Muscle of arm (tissue), 1 donor: ENCODE measurements at regions not wholly inside any gene's neighbourhood (a gene's known extent, or its start where the extent isn't known, plus 50 kb on each side); places are given as distances from the start of the nearest gene placed in this dataset.

Source experiments
- DNase-seq: peaks from one replicate; pipeline ENCODE4 v3.0.0-alpha.2; 2013

DNA sequence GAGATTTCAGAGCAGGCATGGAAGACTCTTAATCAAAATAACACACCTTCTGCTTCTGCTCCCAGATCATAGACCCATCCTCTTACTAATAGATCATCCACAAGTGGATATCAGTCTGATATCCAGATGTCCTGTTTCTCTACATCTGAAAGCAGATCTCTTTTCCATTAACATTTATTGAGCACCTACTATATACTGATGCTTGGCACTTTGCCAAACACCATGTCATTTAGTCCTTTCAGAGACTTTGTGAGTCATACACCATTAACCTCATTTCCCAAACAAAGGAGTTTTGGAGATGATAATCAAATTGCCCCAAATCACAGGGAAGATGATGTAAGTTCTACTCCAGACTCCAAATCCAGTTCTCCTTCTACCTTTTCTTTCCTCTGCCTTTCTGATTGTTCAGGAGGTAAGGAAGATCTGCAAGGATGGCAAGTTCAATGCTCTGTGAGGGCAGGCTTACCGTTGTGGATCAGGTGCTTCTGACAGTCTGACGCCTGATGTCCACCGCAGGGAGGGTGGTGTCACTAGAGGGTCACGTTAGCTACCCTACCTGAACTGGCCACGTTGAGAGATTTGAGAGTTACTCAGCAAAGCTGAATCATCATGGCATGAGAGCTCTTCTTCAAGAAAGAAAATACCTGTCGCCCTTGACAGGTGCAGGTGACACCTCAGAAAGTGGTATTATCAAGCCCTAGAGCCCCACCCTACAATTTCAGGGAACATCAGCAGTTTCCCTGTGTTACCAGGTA is 269.6 kb upstream of the ZMIZ1 start:
- no peak for DNase-seq

DNA sequence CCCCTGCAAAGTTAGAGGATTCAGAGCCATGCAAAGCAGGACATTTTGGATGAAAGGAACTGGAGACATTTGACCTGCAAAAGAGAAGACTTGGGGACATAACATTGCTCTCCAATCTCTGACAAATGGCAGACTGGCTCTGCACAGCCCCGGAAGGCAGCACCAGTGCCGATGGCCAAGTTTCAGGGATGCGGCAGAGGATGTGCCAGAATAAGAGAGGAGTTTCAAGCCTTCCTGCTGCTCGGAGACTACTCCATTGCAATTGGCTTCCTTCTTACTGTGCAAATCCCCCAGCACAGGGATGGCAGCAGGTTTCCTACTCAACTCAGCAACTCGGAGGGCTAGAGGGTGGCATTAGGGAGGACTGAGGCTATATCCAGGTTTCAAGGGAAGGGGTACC is 268.8 kb upstream of the ZMIZ1 start:
- DNase-seq, result no peak

DNA sequence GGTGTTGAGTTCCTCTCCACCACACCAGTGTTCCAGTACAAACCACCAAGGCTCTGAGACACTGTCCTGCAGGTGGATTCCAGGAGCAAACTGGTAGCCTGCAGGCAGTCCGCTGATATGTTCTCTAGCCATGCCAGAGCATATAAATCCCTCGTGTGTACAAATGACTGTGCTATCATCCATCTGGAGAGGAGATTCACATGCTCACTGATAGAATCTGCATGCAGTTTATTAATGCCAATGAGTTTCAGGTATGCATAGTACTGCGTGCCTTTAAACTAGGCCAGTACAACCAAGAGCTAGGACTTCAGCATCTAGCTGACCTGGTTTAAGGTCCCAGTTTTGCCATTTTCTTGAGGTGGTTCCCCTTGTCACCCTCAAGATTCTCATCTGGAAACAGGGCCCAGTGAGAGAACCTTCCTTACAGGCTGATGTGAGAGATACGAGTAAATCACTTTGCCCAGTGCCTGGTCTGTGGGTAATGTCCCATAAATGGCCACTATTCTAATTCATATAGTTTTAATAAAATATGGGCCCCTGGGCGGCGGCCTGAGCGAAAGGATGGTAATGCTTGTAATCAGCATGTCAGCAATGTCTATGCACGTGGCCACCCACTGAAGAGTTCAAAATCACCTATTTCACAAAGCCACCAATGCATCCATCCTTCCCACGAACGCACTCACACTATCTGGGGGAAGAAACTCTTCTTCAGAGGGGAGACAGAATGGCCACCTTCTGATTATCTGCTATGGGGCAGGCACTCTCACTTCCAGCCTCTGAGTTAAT is 268.0 kb upstream of the ZMIZ1 start:
- no peak for DNase-seq

DNA sequence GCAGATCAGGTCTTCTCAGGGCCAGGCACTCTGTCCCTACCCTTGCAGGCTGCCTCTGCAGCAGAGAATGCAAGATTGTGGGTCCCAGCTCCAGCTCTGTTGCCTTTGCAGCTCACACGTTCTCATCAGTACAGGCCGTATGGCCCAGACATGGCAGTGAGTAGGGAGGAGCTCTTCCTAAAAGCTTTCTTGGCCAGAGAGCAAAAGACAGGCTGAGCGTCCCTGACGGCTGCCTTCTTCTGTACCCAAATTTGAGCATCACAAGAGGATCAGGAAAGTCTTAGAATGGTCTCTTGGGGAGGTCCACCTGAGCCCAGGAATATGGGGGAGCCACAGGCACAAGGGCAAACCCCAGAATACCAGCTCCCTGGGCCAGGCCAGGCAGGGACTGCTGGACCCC is 266.3 kb upstream of the ZMIZ1 start:
- peak; percentile 45 for DNase-seq

DNA sequence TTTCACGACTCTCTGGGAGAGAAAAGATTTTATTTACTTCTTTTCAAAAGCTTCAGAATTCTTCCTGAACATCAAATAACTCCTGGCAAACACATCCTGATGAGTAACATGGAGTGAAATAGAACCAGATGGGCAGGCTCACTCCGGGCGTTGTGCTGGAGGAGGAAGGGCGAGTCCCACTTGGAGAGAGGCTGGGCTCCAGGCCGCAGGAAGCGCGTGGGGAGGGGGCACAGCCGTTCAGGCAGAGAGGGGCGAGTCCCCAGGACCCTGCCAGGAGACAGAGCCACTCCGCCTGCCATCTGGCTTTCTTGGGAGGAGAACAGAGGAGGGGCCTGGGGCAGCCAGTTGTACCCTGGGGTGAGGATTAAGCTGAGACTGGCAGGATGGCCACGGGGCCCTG is 265.9 kb upstream of the ZMIZ1 start:
- peak; percentile 80 for DNase-seq

DNA sequence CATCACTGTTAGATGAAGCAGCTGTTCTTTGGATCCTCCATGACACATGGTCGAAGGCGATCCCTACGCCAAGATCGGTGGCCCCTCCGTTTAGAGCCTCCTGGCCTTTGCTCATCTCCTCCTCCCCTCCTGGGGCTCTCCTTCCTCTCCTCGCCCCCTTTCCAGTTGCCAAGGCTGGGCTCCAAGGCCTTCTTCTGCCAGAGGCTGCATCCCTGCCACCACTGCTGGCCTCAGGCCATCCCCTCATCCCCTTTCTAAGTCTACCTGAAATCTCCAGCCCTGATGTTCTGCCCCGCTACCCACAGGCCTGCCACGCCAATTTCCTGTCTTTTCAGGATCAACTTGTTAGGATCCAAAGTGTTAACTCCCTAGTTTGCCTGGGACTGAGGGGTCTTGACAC is 265.1 kb upstream of the ZMIZ1 start:
- DNase-seq, result no peak

DNA sequence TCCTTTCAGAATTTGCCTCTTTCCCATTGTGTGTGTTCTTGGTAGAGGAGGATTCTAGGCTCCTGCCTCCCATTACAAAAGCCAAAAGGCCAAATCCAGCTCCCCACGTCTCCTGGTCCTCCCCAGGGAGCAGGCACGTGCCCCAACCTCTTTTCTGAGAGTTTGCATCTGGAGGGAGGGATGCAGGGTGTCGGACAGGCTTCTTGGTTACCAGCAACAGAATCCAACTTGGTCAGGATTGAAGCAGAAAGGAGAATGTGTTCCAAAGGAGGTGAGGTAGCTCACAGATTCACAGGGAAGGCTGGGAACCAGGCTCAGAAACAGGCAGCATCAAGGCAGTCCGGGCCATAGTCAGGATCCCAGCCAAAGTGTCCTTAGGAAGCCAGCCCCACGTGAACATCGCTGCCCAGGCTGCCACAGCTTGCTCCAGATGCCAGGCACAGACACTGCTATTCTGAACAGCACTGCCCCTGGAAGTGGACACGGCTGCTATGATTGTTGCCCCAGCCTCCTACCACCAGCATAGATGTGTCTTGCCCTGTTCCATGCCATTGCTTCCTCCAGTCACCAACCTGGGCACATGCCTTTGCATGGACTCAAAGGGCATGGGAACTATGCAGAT is 264.2 kb upstream of the ZMIZ1 start:
- DNase-seq, result peak; percentile 41

DNA sequence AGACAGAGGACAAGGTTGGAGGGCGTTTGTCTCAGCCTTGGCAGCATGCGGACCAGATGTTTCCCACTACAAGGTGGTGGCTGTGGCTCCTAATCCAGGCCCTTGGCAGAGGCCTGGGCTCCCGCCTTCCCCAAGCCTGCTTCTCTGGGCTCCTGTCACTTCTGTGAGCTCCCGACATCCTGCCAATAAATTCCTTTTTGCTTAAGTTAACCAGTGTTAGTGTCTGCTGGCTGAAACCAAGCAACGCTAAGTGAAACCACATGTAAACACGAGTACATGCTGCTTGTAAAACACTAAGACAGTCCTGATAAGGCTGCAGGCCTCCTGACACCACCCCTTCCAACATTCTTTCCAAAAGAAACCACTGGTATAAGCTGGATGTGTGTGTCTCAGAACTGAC is 263.6 kb upstream of the ZMIZ1 start:
- peak; percentile 93 for DNase-seq

DNA sequence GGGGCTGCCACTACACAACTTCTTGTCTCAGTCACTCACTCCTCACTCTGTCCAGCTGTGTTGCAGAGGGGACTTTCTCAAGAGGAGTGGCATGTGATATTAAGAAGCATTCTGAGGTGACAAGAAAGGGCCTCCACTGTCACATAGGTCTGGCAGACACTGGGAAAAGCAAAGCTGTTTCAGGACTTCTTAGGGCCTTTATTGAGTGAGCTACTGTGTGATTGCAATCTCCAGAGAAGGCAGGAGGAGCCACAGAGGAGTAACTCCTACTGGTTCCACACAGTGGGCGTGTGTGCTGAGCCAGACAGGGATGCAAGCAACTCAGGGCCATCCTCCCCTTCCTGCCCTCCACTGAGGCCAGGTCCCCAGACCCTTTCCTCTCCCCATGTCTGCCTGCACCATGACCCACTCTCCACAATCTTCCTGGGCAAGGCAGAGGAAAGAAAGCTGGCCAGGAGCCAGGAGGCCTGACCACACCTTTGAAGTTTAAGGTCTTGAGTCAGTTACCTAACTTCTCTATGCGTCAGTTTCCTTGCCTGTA is 262.0 kb upstream of the ZMIZ1 start:
- DNase-seq, result no peak

DNA sequence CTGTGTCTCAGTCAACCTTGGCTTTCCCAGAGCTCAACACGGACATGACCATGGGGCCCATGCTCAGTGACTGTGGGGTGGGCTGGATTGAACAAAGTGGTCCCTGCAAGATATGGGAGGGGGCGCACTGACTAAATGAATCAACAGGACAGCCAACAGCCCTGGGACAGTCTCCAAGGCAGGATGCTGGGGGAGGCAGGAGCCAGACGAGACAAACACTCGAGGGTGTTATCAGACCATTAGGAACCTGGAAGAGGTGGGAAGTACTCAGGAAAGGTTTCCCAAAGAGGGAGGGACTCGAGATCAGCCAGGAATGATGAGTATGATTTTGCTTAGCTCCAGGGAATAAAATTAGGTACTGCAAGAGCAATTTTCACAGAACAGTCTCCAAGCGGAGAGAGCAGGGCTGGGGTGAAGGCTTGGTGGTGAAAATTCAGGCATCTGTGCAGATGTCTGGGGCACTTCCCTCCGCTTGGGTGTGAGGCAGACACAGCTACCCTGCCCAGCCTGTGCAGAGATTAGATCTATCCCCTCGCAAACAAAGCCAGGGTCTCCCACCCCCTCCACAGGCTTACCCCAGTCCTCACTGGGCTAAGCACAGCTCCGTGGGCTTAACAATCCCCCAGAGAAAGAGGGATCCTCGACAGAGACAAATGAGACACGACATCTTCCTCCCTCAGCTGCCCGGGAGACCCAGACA is 261.1 kb upstream of the ZMIZ1 start:
- no peak for DNase-seq

DNA sequence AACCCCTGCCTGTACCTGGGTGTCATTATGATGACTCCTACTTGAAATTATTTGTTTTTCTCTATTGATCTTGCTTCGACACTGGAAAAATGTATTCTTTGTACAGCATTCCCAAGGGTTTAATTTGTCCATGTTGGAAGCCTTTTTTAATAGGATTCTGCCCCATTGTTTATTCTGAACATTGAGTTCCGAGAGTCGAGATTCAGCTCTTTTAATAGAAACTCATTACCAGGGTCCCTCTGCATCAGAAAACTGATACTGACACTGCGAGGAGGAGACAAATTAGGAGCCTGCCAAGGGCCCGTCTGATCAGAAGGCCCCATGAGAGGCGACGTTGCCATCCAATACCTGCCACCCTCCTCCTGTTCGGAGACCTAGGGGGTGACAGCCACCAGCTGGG is 260.5 kb upstream of the ZMIZ1 start:
- DNase-seq, result no peak

DNA sequence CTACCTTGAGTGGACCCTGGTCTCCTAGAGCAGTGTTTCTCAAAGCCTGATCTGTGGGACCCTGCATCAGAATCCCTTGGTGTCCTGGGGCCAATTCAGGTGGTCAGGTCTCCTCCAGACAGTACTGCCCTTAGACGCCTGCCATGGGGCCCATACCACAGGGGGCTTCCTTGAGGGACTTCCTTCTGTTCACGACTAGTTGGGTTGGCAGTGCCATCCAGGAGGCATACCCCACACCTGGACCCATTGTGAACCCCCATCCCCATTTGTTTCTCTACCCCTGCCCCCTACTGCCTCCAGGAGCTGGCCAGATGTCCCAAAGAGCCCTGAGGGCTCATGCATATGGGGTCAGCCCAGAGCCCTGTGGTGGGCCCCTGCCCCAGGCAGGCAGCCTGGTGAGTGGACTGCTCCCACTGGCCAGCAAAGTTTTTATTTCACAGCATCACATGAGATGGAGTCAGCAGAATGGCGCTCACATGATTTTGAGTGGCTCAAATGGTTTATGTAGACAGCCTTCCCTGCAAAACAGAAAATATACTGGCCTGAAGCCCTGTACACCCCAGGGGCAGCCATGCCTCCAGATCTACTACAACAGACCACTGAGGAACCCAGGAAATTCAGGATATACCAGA is 259.9 kb upstream of the ZMIZ1 start:
- DNase-seq, result no peak

DNA sequence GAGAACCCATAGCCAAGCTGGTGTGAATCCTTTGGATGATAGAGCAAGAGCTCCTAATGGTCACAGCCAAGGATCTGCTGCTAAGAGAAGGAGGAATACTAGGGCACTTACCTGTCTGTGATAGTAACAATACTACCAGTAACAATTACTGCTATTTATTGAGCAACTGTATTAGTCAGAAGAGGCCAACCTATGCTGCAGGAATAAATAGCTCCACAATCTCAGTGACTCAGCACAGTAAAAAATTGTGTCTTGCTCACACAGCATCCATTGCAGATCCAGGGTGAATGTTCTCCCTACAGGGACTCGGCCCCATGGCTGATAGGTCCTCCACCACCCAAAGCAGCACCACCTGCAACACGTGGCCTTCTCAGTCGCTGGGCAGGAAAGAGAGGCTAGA is 257.6 kb upstream of the ZMIZ1 start:
- DNase-seq, result no peak

DNA sequence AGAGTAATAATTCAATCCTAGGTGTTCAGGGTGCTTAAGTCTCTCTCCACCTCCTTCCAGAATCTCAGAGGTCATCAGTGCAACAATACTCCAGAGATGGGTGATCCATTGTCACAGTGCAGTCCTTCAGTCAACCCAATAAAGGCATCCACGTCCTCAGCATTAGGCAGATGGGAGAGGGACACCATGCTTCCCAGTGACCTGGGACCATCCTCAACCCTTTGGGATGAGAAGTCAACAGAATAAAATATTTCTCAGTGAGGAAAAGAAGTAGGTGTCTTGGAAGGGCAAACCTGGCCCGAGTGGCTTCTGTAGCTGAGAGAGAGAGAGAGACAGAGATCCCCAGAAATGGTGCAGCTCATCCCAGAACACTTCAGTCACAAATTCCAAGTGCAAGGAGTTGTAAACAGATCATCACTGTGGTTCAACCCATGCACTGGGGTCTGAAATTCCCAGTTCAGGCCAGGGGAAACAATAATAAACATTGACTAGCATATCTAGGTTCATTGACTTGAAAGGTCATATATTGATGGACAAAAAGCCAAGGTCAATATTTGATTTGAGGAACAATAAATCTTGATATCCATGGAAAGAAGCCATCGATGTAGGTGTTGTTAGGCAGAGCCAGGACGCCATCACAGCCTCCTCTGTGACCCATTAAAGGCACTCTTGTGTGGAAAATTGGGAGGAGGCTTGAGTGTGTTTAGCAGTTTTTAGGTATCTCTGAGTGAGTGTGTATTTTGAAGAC is 256.0 kb upstream of the ZMIZ1 start:
- DNase-seq, result no peak

DNA sequence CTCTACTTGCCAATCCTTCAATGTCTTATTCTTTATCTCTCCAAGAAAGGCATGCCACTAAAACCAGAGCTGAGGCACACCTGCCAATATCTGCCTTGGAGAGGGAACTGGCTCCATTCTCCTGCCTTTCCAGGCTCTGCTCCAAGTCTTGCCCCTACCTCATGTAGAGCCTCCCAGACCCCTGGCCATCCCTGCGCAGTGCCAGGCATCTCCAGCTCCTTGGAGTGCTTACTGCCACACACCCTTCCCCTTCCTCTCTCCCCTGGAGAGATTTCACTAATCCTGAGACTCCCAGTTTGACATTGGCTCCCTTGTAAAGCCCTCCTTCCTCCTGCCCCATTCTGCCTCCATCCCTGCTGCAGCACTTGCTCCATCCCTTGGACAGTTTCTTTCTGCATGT is 255.2 kb upstream of the ZMIZ1 start:
- no peak for DNase-seq

DNA sequence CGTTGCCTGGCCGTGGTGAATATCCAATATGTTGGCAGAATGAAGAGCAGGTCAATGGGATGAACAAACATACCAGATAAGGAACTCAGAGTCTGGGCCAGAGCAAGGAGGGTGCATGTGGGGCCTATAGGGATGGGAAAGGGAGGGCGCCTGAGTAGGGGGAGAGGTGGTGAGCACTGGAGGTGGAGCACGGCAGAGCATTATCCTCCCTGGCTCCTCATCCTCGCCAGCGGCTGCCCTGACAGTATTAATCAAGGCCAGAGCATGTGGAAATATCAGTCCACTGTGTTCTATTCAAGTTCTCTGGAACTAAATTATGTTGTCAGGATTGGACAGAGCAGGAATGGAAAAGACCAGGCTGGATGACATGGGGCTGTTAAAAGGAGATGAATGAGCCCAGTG is 254.8 kb upstream of the ZMIZ1 start:
- no peak for DNase-seq

DNA sequence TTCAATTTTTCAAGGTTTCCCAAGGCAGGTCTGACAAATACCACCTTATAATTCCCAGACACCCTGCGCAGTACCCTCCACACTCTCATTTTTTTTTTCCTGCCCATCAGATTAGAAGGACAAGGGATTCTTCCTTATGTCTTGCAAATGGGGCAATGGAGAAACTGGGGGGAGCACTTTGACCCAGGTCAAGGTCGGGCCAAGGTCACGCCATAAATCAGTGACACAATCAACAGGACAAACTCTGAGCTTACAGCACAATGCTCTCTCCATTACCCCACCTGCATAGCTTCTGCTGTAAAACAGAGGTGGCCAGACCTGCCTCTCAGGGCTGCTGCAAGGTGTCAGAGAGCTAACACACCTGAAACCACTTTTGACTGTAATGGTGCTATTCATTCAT is 254.4 kb upstream of the ZMIZ1 start:
- DNase-seq, result no peak

DNA sequence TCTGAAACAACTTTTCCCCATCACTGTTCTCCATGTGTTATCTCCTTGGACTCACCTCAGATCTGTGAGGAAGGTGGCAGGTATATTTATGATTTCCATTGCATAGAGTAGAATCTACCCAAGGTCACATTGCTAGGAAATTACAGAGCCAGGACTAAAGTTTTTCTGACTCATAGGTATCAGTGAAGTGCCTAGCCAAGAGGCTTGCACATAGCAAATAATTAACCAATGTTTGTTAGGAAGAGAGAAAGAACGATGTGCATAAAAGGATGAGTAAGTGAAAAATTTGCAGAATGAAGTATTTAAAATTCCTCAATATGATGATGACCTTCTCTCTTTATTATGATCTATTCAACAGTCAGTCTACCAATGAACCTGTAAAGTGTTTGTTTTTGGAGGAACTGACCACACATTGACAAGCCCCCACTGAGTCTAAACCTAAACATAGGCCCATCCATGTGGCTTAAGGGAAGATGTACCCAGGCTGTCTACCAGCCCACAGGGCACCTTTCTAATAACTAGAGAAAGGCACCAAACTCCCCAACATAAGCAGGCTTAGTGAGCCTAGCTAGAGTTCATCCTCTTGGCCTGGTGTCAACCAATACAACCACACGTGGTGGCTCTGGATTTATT is 252.9 kb upstream of the ZMIZ1 start:
- DNase-seq, result no peak

DNA sequence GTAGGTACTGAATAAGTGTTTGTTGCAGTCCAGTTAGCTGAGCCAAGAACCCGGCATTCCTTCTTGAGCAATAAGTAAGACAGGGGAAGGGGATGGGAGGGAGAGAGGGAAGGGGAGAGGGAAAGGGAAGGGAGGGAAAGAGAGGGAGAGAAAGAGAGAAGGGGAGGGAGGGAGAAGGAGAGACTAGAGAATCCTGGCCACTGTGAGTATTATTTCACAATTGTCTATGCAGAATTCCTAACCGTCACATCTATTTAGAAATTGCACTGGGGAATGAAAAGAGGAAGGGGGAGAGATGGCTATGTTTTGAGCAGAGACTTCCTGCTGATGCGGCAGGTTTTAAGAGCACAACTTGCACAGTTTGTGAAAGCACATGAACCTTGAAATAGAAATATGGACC is 251.4 kb upstream of the ZMIZ1 start:
- no peak for DNase-seq

DNA sequence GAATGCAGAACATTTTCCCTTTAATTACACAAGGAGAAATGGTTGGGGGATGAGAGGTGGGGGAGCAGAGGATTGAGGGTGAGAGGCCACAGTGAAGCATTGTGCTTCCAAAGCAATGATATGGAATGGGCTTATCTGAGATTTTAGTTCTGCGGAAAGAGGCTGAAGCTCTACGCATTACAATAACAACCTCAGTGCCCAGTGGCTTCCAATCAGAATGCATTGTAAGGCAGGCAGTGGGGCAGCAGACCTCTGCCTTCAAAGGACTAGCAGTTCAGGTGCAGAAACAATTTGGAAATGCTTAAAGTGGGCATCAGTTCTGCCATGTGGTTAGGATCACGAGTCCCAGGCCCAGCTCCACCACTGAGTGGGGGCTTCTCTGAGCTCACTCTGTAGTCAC is 251.0 kb upstream of the ZMIZ1 start:
- DNase-seq, result no peak
